ENCODE measurements at regions not wholly inside any gene's neighbourhood (a gene's known extent, or its start where the extent isn't known, plus 50 kb on each side); places are given as distances from the start of the nearest gene placed in this dataset.

GRCh38 chr2:38438883-38439612 lies 62.0 kb upstream of the ATL2 start:
- H3K36me3 ChIP-seq (ENCODE audit: control insufficient read depth, insufficient read depth, low read length) = no peaks in the 10 kb centered on the region
- no peak for TF ChIP-seq CTCF (IDR thresholded peaks at IDR 0.05; ENCODE audit: insufficient read depth, low read length, poor library complexity, severe bottlenecking)
- H3K27me3 ChIP-seq (ENCODE audit: control insufficient read depth, insufficient read depth, low read length) = no peaks in the 10 kb centered on the region
- no peak overlapping the region for H3K4me3 ChIP-seq (ENCODE audit: low read depth, low read length)
- no peak for DNase-seq (ENCODE audit: low read depth)

GRCh38 chr2:38438133-38438882 lies 61.2 kb upstream of the ATL2 start:
- no peaks in the 10 kb centered on the region for H3K36me3 ChIP-seq (ENCODE audit: control insufficient read depth, insufficient read depth, low read length)
- H3K4me3 ChIP-seq (ENCODE audit: low read depth, low read length) = no peak overlapping the region
- TF ChIP-seq CTCF (IDR thresholded peaks at IDR 0.05; ENCODE audit: insufficient read depth, low read length, poor library complexity, severe bottlenecking) = no peak
- DNase-seq (ENCODE audit: low read depth) = no peak
- no peaks in the 10 kb centered on the region for H3K27me3 ChIP-seq (ENCODE audit: control insufficient read depth, insufficient read depth, low read length)

- Histone ChIP-seq H3K36me3 (ENCODE audit: control insufficient read depth, insufficient read depth, low read length) (no peaks in the 10 kb centered on the region), H3K4me3 (ENCODE audit: low read depth, low read length) (no peak overlapping the region), H3K27me3 (ENCODE audit: control insufficient read depth, insufficient read depth, low read length) (no peaks in the 10 kb centered on the region)
- TF ChIP-seq CTCF (IDR thresholded peaks at IDR 0.05; ENCODE audit: insufficient read depth, low read length, poor library complexity, severe bottlenecking) = no peak
- no peak for DNase-seq (ENCODE audit: low read depth)
These were observed 59.2 kb upstream of the ATL2 start for GRCh38 chr2:38436227-38436664.

GRCh38 chr2:38435775-38436174 lies 58.7 kb upstream of the ATL2 start:
- no peaks in the 10 kb centered on the region for H3K36me3 ChIP-seq (ENCODE audit: control insufficient read depth, insufficient read depth, low read length)
- DNase-seq (ENCODE audit: low read depth) = no peak
- no peak overlapping the region for H3K4me3 ChIP-seq (ENCODE audit: low read depth, low read length)
- no peak for TF ChIP-seq CTCF (IDR thresholded peaks at IDR 0.05; ENCODE audit: insufficient read depth, low read length, poor library complexity, severe bottlenecking)
- H3K27me3 ChIP-seq (ENCODE audit: control insufficient read depth, insufficient read depth, low read length) = no peaks in the 10 kb centered on the region

- no peak for TF ChIP-seq CTCF (IDR thresholded peaks at IDR 0.05; ENCODE audit: insufficient read depth, low read length, poor library complexity, severe bottlenecking)
- Histone ChIP-seq H3K4me3 (ENCODE audit: low read depth, low read length) (no peak overlapping the region), H3K36me3 (ENCODE audit: control insufficient read depth, insufficient read depth, low read length) (no peaks in the 10 kb centered on the region), H3K27me3 (ENCODE audit: control insufficient read depth, insufficient read depth, low read length) (no peaks in the 10 kb centered on the region)
- no peak for DNase-seq (ENCODE audit: low read depth)
These were observed 57.5 kb upstream of the ATL2 start for GRCh38 chr2:38434595-38434994.
